Left lobe of liver (tissue), 2 donors: ENCODE measurements at regions not wholly inside any gene's neighbourhood (a gene's known extent, or its start where the extent isn't known, plus 50 kb on each side); places are given as distances from the start of the nearest gene placed in this dataset.
A peak's percentile ranks its signal among the peaks of the same experiment; 100 is the strongest.

ENCODE experiments used
- ATAC-seq: fragments of 200-7000 bp; cut with Tn5 transposase; one replicate; pipeline ENCODE4 v1.9.1; 2020; ENCODE audit warnings: mild to moderate bottlenecking, moderate library complexity
- DNase-seq: peaks from one replicate; pipeline ENCODE4 v3.0.0-alpha.2; 2020; ENCODE audit warnings: low spot score
- donor health status: DM: no; HTN: no; CAD: no; lungs with moderate emphysema.
- donor health status: DM: no; HTN: yes; CAD: no.

DNA sequence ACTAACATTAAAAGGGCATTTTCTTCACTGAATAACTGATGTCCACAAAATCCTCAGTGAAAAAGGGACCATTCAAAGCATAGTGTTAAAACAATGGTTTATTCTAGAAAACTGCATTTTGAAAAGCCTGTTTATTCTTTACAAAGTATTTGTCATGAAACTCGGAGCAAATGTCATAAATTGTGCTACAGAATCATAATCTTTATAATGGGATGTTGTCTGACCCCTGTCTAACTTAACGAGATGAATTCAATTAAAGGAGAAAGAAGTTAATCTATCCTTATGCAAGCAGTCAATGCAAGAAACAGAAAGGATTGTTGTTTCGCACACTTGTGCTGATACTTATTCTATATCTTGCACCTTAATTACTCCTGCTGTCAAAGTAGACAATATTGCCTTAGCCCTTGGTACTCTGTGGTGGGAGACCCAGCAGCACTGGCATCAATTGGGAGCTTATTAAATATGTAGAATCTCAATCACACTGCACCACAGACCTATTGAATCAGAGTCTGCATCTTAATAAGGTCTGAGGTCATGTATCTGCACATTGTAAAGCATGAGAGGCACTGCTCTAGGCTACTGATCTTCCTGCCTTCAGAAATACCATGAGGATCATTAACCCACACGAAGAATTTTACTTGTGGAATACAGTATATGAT, 708.3 kb downstream of the HDGFL1 start:
- ATAC-seq (no peak), DNase-seq (no peak)

DNA sequence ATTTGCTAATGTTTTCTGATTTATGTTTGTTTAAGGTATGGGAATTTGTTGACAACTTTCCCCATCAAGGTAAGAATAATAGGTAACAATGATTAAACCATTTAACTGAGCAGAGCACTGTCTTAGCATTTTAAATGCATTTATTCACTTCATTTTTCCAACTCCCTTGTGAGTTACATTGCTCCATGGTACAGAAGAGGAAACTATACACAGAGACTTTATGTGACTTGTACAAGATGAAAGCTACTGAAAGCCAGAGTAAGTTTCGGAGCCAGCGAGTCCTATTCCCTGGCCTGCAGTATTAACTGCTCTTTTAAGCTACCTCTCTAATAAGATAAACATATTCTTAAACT, 708.8 kb downstream of the HDGFL1 start:
- DNase-seq, result no peak
- ATAC-seq, result no peak

DNA sequence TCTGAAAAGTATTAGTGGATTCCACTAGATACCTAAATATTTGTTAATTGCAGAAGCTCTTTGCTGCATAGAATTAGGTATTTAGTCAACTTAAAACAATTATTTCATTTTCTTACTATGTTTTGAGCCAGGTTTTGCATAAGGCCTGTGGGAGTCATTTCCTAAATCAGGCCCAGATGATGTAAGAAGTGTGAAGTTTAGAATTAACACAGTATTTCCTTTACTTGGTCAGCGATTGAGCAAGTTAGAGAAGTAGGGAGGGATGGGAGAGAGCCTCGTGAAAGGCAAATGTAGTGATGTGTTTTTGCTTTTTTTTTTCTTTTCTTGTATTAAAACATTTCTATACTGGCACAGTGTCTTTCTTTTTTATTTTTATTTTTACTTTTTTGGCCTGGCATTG, 711.1 kb downstream of the HDGFL1 start:
- ATAC-seq, result no peak
- no peak for DNase-seq

DNA sequence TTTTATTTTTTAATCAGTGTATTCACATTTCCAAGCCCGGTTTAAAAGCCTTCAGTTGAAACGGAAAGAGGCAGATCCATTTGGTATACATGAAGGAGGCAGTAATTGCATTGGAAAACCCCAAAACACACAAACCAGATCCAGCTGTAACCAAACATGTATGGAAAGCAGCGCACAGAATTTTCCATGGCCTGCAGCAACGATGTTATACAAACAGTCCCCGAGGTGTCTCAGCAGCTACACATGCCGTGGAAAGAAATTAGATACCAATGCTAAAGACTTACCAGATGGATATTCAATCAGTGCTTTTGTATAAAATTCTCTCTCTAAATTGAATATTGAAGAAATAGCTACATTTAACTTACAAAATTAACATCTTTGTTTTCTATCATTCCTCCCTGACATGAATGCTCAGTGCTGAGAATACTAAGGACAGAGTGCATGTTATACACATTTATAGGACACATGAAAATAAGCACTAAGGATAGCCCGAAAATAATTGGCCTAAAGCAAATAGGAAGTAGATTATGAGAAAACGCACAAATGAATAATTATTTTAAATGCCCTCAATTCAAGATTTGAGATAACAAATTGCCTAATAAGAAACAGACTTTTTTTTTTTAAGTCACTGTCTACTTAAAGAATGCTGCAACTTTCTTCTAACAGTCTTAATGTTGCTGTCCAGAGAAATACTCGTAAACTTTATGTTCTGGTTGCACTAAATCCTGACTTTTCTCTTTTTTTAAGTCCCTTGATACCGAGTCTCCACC, 713.1 kb downstream of the HDGFL1 start:
- DNase-seq, result no peak

DNA sequence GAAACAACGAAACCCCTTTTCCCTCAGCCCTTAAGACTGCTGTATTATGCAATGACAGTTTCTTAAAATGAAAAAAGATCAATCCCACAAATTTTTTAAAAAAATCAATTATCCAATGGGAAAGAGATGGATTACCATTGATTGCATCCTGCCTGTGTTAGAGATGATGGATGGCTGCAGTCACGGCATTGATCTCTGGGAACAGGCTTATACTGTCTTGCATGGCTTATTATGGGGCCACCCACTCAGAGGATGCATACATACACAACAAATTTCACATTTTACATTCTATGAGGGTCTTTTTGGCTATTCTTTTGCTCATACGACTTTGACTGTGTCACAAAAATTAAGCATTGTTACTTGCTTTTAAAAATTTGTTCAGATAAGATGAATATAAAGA, 724.3 kb downstream of the HDGFL1 start:
- ATAC-seq (no peak), DNase-seq (no peak)

More for the DNA sequence above, 713.1 kb downstream of the HDGFL1 start:
- no peak for ATAC-seq

DNA sequence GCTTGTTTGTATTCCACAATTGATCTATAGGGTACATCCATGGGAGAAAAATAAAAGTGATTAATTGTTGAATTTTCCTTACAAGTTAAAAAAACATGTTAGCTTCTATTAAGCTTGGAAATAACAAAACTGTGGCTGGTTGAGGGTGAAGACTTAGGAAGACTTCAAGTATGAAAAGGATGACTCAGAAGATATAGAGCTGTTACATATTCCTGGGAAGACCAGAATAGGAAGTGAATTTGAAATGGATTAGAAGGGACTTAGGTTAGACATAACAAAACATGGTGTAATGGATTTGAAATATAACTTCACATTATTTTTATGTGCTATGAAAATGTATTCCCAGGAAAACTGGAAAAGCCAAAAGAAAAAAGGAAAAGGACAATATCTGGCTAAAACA, 732.2 kb downstream of the HDGFL1 start:
- ATAC-seq, result no peak

DNA sequence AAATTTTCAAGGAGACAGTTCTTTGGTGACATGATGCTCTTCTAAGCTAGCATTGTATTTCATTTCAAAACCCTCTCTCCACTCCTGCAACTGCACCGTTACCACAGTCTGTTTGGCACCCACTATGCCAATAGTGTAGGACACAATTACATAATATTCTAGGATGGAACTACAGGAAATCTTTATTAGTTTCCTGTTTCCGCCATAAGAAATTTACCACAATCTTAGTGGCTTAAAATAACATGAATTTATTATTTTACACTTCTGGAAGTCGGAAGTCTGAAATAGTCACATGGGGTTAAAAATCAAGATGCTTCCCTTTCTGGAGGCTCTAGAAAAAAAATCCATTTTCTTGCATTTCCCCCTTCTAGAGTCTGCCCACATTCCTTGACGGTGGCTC, 733.1 kb downstream of the HDGFL1 start:
- ATAC-seq, result no peak
- DNase-seq, result no peak

More for the DNA sequence above, 732.2 kb downstream of the HDGFL1 start:
- DNase-seq, result no peak

DNA sequence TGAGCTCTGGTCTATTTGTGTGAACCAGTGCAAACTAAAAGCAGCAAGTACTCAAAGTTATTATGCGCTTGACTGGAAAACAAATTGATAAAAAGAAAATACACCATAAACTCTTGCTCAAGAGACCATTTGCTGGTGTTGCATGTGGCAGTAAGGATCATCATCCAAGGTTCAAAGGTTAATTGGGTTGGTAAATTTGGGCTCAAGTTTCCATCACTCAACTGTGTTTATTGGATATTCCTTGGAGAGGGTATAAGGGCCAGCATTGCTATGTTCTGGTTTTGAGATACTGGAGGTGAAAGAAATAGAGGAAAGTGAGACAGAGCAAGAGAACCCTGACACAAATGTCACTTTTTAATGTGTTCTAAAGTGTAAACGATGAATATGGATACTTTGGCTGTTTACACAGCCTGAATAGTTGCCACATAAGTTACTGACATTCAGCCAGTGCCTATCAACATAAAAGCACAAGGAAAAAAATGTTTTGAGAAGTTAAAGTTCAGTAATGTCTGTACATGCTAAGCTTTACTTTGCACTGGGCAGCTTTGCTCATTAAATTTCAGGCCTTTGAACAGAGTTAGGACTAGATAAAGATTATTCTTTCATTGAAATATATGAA, 736.1 kb downstream of the HDGFL1 start:
- ATAC-seq, result peak; percentile 71

DNA sequence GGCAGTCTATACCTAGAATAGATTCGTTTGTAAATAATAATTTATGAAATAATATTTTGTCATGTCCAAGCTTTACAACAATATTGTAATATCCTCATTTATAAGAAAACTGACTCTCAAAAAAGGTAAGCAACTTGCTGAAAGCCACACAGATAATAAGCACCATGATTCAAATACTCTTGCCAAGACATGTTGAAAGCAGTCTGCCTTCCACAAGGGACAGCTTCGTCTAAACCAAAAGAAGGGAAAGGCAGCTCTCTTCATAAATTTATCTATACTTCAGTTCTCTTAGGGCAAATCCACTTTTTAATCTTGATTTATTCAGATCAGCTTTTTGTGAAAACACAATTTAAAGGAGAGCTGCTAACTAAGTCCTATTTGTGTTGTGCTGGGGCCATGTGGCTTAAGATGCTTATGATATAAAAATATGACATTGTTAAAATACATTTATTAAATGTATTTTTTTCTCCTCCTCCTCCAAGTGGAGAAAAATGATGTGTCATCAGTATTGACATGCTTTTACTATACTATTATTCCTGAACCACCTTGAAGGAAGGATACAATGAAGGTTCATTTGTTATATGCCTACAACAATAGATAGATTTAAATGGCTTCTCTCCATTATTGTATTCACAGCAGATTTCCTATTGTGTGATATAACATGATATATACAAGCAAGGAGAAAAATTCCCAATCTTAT, 737.0 kb downstream of the HDGFL1 start:
- DNase-seq (no peak), ATAC-seq (no peak)

More for the DNA sequence above, 736.1 kb downstream of the HDGFL1 start:
- no peak for DNase-seq

DNA sequence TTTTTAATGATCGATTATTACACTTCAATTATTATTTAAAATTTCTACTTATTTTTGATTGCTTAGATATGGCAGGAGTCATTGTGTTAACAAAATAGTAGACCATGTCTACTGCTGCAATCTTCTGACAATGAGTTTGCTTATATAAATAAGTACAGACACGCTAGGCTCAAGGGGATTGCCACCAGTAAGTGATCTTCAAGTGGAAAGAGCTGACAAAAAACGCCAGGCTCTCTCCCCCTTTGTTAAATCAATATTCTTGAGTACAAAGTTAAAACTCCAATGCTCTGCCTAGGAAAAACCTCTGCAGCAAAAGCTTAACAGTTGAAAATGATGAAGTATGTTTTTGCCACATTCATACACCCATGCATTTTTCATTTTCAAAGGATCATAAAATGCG, 738.1 kb downstream of the HDGFL1 start:
- no peak for DNase-seq
- ATAC-seq, result peak; percentile 39

DNA sequence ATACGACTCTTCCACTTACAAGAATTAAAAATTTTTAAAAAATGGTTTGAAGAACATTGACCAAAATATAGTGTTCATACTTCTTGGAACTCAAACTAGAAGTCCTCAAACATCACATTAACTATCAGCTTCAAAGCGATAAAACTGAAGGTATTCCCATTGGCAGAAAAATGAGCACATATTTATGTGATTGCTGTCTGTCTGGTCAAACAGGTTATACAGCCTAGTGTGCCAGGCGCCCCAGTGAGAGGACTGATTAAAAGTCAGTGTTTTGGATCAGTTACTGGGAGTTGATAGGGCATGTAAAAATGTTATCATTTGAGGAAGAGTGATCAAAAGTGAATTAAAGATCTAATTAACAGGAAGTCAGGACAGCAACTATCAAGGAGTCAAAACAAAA, 738.8 kb downstream of the HDGFL1 start:
- DNase-seq, result no peak
- no peak for ATAC-seq

DNA sequence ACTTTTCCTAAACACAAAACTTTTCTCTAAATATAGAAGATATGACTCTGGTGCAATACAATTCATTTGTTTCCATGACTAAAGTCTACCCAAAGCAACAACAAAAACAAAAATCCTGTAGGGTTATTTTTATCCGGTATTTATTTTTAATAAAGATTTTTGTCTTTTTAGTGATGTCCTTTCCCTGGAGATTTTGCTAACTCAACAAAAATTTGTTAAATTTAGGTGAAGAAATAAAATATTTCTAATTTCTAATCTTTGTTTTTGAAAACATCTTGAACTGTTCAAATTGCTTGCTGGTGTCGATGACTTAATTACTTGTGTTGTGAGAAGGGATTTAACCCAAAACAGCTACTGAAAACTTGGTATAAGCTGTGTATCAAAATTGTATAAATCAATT, 741.8 kb downstream of the HDGFL1 start:
- ATAC-seq, result no peak

DNA sequence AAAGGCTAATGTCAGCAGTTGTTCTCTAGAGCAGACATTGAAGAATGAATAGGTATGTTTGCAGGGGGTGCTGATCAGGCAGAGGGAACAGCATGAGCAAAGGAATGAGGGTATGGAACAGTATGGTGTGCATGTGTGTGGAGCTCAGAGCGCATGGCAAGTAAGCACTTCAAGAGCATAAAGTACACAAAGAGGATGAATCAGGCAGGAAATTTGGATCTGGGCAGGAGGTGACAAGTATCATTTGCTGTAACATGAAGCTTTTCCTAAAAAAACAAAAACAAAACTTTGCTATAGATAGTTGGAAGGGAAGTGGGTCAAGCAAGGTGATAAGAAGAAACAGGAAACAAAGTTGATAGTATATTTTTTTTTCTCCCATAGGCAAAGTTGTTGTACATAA, 746.8 kb downstream of the HDGFL1 start:
- no peak for ATAC-seq
- DNase-seq, result no peak

More for the DNA sequence above, 741.8 kb downstream of the HDGFL1 start:
- DNase-seq, result no peak

DNA sequence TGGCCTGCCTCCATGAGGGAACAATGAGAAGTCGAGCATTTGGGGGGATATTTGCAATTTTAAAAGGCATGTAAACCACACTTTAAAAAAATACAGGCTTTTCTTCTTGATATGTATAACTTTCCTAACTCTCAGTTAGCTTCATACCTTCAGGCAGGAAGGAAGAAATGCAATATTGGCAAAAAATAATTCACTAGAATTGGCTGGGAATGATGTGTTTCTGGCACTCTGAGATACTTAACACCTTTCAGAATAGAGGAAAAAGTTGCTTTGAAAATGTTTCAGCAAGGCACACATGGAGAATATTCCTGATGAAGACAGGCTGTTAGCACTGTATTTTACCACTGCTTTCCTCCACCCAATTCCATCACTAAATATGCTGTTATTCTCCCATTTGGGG, 747.6 kb downstream of the HDGFL1 start:
- ATAC-seq (no peak), DNase-seq (no peak)

DNA sequence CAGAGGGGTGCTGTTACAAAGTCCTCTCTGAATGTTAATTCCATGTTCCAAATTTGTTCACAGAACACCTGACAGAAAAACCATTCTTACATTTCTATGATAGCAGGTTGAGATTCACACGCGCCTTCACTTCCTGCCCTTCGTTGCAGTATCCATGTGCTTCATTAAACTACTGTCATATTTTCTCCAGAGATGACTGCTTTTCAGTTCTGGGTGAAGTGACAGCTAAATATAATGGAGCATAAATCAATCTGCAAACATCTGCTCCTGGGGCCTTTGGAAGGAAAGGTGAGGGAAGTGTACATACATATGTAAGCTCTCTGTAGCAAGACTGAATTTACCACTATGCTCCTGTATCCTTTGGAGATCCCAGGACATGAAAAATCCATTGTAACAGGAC, 750.2 kb downstream of the HDGFL1 start:
- DNase-seq, result no peak
- ATAC-seq, result no peak

DNA sequence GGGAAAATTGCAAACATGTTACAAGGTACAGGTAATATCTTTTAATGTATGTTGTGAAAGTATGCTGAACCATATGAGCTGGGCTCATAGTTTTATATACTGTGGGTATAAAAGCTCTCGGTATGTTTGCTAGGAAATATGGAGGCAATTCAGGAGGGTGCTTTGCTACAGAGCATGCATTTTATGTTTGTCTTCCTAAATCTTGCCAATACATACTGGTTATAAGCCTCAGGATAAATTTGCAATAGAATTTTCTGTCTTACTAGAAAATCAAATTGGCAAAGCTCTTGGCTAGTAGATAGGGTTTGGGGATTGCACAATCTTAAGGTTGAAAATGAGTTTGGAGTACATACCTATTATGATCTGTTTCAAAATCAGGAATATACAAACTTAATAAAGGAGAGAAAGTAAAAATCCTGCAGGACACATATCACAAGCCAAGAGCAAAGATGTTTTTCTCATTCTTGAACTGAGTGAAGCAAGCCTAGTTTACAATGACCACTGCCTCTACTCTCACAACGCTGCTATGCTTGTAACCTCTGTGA, 751.2 kb downstream of the HDGFL1 start:
- ATAC-seq (peak; percentile 43), DNase-seq (no peak)

DNA sequence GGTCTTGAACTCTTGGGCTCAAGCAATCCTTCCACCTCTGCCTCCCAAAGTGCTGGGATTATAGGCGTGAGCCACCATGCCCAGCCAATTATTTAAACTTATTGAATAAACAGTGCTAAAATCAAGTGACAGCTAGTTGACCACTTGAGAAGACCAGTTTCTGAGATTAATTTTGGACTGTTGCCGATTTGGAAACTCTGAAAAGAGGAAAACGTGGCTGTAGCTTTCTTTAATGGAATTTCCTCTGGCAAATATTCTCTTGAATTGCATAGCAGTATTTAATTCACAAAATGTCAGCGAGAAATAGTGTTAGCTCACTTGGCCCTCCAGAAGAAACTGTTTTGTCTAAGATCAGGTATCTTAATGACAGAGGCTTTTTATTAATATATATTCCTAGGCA, 754.5 kb downstream of the HDGFL1 start:
- ATAC-seq, result no peak

DNA sequence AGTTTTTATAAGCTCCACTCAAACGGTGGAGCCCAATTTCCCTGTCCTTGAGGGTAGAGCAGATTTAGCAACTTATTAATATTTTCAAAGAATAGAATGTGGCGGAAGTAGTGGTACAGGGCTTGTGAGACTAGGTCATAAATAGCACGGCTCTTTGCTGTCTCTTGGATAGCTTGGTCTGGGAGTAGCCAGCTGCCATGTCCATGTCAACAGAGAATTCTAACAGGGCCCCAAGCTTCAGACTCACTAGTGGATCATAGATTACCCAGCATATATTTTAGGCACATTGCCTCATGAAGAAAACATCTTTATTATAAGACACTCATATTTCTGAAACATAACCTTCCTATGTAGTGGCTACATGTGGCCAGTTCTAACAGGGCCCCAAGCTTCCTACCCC, 755.7 kb downstream of the HDGFL1 start:
- ATAC-seq (no peak), DNase-seq (no peak)

More for the DNA sequence above, 754.5 kb downstream of the HDGFL1 start:
- DNase-seq, result no peak

DNA sequence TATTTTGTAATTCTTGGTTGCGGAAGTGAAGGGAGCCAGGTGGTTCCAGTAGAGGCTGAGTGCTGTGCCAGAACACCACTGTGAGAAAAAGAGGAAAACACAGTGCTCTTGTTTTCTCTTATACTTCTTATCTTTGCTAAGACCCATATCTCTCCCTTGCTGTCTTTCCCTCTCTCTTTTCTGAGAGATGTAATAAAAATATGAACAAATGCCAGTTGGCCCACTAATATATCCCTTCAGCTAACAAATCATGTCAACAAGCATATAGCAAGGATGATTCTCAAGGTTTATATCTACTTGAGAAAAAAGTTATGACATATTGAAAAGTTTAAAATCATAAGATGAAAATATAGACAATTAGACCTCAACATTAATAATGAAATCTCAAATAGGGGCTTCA, 758.3 kb downstream of the HDGFL1 start:
- no peak for ATAC-seq
- DNase-seq, result no peak

DNA sequence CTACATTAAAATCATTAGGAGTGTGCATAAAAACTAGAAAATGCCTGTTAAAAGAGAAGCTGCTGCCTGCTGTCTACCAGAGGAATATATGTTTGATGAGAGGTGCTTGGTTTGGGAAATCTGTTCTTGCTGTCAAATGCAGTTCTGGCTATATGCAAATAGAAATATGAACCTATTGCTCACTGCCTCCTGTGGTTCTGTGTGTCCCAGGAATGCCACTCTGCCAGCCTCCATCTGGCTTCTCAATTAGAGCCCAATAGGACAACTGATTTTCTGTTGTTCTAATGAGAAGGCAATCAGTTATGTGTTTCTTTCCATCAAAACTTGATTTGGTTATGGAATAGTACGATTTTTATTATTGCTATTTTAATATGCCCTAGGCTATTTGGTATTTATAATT, 759.7 kb downstream of the HDGFL1 start:
- DNase-seq, result no peak
- ATAC-seq, result no peak

DNA sequence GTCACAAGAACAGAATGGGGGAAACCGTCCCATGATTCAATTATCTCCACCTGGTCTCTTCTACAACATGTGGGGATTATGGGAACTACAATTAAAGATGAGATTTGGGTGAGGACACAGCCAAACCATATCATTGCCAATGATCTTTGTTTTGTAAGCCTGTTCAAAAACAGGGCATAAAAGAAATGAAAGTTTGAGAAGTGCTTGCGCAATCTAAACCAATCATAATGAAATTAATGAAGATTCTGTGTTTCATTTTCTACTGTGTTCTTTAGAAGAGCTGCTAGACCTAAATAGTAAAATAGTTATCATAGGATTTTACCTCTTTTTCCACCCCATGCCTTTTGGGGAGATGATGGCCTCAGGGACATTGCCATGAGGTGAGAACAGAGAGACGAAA, 761.3 kb downstream of the HDGFL1 start:
- ATAC-seq (no peak), DNase-seq (no peak)
